LoVo (cell line): ENCODE measurements at regions not wholly inside any gene's neighbourhood (a gene's known extent, or its start where the extent isn't known, plus 50 kb on each side); places are given as distances from the start of the nearest gene placed in this dataset.

Experiments used
- DNase-seq: peaks from one replicate; pipeline ENCODE4 v3.0.0-alpha.2; 2016; ENCODE audit warnings: low spot score

DNA sequence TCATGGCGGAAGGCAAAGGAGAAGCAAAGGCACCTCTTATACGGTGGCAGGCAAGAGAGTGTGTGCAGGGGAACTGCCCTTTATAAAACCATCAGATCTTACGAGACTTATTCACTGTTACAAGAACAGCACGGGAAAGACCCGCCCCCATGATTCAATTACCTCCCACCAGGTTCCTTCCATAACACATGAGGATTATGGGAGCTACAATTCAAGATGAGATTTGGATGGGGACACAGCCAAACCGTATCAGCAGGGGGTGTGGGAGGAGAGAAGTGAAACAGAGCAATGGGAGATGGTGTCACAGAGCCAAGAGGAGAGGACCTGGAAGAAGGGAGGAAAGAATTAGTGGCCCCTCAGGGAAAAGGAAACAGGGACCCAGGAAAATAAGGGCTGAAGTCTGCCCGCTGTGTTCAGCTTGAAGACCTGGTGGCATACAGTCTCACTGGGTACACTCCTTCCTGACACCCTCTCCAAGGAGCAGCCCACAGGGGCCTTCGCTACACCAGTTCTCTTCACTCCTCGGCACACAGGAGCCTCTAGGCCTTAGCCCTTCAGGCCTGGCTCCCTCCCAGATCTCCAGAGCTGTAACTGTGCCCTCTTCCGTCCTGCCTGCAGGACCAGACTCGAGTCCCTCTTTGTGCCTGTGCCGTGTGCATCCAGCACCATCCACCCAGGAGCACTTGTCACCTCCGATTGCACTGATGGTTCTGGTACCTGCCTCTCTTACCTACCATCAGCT is 262.1 kb downstream of the EIPR1 start:
- no peak for DNase-seq

DNA sequence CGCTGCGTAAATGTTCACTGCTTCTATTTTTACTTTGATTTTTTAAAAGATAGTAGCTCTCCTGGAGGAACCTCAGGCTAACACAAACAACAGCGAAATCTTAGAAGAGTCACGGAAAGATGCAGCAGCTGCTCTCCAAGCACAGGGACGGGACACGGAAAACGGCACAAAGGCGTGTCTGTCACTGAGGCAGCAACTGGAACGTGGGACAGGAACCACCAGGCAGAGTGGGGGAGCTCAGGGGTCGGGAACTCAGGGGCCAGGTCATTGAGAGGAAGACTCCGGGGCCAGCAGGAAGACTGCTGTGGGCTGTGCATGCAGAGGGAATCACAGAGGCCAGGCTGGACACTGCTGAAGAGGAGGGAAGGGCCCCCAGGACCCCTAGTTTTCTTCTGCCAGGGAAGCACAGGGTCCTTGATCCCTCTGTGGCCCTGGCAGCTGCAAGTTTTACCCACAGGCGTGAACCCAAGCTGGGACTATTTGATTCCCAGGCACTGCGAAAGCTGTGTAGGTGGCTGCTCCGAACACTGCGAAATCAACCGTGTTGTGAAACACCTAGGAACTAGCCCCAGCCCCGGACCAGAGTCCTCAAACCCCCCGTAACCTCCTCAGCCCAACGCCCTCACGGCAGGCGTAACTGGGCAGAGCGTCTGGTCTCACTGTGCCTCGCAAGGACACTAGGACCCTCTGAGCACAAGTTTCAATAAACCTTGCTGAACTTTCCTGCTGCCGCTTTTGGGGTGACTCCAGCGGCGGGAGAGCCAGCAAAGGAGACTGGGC is 263.0 kb downstream of the EIPR1 start:
- DNase-seq, result no peak

DNA sequence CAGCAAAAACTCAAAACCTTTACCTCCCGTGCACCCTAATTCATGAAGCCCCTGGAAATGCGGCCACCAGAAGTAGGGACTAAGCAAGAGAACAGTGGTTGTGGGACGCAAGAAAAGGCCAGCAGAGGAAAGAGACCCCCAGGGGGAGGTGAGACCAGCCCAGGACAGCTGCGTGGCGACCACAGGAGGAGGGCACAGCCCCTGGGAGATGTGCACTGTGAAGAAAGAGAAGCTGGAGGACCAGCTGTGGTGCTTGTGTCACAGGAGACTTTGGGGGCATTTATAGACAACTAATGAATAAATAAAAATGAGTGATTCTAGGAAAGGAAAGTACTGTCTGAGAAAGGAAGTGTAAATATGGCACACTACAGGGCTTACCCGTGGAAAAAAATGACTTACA is 263.8 kb downstream of the EIPR1 start:
- DNase-seq, result no peak

DNA sequence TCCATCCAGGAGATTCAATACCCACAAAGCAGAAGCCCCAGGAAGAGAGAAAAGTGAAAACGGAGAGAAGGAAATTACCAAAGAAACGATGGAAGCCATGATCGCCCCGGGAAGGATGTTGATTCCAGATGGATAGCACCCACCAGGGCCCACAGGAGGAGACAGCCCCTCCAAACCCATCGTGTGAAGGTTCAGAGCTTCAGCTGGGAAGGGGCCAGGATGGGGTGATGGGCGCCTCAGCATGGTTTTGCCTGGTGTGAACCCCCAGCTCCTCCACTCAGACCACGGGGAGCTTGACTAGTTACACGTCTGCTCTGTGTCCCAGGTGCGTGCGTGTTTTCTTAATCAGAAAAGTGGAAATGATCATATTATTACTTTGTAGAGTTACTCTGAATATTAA is 264.5 kb downstream of the EIPR1 start:
- DNase-seq, result no peak

DNA sequence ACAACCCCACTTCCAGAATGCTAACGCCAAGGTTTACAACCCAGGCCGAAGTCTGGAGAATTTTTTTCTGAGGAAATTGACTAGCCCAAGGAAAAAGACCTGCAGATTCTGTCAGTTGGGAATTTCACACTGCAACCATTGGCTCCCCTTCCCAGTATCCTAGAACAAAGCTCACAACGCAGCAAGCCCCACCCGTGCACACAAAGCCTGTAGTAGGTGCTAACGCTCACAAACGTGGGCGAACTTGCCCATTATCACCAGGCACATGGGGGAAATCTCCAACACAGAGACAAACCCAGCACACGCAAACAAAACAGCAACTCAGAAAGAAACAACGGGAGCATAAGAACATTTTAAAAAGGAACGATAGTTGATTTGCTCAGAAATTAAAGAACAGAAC is 265.1 kb downstream of the EIPR1 start:
- no peak for DNase-seq

DNA sequence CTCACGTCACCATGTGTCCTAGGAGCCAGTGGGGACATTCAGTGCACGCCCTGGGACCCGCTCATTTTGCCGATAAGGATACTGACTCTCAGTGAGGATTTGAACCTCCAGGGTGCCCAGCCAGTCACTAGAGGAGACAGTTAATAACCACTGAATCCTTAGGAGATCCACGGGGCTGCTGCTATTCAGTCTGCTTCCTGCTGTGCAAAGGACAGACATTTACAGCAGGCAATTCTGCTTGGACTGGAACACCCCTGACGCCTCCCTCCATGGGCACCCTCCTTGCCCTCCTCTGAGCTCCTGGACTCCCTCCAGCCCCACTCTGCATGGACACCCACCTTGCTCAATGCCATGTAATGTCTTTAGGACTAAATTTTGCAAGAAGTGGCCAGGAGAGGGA is 265.5 kb downstream of the EIPR1 start:
- no peak for DNase-seq

DNA sequence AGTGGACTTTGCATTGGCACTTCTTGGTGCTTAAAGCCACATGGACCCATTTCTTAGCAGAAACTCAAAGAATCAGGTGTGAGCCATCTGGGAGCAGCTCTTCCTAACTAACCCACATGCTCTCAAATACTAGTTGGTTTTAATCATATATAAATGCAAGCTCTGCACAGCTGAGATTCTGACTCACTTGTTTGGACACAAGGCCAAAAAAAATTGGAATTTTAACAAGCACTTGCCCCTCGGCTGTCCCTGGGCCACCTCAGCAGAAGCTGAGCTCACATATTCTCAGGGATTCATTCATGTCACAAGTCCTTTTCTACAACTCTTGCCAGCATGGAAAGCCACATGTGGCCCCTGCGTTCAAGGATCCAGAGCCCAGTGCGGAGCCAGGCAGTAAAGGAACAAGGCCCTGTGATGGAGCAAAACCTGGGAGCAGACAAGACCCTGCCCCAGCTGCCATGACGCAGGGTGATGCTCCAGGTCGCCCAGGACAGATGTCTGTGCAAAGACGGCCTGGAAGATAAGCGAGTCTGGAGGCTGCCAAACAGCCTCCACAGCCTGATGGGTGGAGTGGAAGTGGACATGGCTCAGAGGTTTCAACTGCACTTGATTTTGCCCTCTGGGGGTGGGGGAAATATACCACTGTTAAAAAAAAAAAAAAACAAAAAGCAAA is 266.5 kb downstream of the EIPR1 start:
- no peak for DNase-seq

DNA sequence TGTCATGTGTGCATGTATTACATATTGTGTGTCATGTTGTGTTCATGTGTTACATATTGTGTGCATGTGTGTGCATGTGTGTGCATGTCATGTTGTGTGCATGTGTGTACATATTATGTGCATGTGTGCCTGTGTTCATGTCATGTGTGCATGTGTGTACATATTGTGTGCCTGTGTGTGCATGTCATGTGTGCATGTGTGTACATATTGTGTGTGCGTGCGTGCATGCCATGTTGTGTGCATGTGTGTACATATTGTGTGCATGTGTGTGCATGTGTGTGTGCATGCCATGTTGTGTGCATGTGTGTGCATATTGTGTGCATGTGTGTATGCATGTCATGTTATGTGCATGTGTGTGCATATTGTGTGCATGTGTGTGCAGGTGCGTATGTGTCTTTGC is 267.1 kb downstream of the EIPR1 start:
- no peak for DNase-seq

DNA sequence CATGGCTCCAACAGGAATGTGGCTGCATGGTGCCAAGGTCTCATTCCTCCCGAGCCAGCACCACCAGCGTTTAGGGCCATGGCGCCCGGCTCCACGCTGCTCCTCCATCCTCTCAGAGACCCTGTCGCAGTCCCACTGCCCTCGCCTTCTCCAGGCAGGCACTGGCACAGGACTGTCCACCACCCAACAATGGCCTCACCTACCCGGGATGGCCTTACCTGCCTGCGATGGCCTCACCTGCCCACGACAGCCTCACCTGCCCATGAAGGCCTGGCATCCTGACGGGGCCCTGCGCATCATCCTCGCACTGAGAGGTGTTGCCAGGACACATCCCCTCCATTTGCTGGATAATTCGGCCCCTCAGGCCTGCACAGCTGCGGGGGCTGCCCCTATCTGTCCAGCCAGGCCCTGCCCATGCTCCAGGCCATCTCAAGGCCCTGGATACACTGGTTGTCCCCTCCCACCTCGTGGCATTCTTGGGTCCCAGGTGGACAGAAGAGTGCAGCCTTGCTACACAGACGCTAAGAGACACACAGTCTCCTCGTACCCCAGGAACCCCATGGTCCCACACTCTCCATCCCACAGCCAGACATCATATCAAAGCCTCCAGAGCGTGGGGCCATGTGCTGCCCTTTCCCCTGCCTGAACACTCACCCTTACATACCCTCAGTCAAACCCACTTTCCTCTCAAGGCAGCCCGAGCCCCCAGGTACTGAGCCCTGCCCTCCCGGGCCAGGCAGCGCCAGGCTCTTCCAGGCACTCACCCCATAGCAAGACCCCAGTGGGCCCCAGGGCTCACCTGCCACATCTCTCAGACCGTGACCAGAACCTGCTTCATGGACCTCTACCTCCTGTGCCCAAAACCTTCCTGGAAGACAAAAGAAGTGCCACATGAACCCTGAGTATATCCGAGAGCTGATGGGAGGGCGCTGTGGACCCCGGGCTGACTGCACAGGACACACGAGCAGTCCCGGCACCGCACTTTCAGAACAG is 268.6 kb downstream of the EIPR1 start:
- DNase-seq, result no peak

DNA sequence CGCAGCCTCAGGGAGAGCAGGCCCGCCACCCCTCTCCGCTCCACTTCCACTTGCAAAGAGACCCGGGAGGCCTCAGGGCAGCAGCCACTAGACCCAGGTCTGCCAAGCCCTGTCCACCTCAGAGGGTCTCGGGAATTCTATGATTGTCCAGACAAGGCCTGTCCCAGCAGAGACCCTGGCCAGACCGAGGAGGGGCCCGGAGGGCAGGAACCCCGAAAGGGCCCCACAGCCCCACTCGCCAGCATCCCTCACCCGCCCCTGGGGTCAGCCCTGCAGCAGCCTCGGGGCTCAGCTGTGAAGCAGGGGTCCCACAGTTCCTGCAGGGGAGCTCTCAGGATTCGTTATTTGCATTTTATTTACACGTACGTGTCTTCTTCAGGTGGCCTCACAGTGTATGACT is 269.5 kb downstream of the EIPR1 start:
- no peak for DNase-seq

DNA sequence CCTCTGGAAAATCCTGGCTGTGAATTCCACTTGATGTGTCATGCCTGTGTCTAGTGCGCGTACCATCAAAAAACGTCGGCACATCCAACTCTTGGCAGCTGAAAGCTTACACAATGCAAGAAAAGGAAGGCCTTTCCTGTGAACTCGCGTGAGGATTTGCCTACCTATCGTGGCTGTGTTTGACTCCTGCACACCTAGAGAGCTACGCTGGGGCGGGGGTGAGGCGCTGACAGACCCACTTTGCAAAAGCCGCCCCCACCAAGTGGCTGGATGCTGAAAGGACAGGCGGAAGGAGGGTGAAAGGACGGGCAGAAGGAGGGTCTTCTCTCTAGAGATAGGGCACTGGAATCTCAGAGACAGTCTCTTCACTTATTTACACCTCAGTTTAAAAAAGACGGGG is 270.1 kb downstream of the EIPR1 start:
- DNase-seq, result no peak

DNA sequence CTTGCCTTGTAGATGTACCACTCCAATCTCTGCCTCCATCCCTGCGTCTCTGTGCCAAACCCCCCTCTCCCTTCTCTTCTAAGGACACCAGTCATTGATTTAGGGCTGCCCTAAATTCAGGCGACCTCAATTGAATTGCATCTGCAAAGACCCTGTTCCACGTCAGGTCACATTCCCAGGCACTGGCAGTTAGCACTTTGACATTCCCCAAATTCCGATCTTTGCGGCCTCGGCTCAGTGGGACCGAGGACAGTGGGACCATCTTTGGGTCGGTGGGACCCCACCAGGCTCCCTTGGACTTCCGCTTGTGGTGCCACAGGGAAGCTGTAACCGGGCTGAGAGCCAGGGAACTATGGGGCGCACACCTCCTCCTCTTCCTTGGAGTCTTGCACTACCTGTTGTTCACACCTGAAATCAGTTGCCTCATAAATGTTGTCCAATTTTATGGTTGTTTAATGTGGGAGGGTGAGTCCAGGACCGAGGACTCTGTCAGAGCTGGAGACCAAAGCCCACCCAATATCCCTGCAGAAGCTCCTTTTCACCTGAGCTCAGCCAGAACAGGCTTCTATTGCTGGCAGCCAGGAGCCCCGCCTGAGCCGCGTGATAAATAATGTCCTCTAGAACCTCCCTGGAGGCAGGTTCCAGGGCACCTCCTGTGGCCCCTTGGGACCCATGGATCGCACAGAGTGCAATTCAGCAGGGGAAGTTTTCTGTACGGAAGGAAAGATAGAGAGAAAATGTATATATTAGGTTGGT is 271.6 kb downstream of the EIPR1 start:
- no peak for DNase-seq

DNA sequence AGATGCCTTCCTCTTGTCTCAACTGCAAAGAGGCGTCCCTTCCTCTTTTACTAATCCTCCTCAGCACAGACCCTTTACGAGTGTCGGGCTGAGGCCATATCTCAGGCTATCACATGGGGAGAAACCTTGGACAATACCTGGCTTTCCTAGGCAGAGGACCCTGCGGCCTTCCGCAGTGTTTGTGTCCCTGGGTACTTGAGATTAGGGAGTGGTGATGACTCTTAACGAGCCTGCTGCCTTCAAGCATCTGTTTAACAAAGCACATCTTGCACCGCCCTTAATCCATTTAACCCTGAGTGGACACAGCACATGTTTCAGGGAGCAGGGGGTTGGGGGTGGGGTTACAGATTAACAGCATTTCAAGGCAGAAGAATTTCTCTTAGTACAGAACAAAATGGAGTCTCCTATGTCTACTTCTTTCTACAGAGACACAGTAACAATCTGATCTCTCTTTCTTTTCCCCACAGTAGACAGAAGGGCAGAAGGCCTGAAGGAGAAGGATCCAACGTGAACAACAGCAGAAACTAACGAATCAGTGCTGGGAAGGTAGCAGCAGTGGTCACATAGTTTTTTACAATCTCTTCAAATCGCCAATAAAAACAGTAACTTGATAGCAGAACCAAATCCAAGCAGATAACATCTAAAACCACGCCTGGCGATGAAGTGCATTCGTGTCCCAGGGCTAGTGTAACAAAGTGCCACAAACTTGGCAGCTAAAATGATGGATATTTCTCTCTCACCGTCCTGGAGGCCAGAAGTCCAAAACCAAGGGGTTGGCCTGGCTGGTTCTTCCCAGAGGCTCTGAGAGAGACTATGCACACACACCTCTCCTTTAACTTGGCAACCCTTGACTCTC is 272.4 kb downstream of the EIPR1 start:
- peak; percentile 3 for DNase-seq

DNA sequence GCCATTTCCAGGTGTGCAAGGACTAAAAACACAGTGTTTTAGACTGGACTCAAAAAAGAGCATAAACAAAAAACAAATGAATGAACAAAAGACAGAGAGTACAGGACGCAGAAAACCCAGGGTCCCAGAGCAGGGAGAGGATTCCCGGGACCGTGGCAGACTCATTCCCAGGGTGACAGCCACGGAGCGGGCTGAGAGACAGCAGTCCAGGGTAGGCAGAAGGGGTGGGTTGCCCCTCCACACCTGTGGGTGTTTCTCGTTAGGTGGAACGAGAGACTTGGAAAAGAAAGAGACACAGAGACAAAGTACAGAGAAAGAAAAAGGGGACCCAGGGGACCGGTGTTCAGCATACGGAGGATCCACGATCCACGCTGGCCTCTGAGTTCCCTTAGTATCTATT is 273.4 kb downstream of the EIPR1 start:
- DNase-seq, result no peak

DNA sequence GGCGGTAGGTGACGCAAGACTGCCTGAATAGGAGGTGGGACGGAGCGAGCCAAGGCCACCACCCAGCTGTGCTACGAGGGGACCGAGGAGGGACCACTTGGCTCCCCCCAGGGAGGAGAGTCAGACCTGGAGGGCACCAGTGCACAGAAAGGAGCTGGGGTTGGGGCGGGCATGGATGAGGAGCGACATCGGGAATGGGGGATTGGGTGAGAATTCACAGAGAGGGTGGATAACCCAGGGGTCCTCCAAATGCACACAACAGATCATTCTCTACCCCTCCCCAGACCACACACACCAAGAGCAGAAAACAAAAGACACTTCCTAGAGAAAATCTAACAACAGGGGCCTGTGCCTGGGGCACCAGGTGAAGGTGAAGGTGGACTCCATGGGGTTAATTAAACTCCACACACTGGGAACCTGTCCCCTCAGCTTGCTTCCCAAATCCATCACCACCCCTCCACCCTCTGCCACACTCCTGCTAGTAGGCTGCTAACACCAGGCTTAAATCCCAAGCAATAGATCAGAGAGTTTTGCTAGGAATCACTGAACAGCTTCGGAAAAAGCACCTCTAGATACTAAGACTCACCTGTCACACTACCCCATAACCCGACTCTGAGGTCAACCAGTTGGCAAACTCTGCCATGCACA is 274.6 kb downstream of the EIPR1 start:
- no peak for DNase-seq

DNA sequence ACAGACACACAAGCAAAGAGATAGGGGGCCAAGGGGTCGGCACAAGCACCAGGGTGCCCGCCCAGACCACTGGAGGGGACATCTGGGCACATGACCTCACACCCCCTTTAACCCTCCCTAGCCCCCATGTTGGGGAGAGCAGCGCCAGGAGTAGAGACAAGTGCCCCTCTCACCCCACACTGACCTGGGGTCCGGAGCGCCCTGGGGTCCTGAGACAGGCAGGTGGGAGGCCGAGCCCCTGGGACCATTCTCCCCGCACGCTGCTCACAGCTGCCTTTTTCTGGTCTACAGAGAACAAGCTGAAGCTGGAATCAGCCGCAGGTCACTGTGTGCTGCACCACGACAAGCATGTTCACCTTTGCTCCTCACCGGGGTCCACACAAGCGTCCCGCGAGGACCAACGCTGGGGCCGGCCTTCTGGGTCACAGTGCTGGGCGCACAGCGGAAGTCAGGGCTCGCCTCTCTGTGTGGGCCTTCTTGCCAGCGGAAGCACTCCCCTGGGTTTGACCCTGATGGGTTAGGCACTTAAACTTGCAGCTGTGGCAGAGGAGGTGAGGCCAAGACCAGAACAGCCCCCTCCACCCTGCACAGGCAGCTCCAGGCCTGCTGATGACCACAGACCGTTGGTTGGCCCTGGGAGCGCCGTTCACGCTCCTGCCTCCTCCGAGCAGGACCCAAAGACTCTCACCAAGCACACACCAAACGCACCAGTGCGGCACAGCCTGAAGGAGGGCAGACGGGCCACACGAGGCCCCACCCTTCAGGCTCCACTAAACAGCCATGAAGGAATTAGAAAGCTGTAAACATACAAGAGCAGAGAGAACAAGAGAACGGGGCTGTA is 275.3 kb downstream of the EIPR1 start:
- no peak for DNase-seq

DNA sequence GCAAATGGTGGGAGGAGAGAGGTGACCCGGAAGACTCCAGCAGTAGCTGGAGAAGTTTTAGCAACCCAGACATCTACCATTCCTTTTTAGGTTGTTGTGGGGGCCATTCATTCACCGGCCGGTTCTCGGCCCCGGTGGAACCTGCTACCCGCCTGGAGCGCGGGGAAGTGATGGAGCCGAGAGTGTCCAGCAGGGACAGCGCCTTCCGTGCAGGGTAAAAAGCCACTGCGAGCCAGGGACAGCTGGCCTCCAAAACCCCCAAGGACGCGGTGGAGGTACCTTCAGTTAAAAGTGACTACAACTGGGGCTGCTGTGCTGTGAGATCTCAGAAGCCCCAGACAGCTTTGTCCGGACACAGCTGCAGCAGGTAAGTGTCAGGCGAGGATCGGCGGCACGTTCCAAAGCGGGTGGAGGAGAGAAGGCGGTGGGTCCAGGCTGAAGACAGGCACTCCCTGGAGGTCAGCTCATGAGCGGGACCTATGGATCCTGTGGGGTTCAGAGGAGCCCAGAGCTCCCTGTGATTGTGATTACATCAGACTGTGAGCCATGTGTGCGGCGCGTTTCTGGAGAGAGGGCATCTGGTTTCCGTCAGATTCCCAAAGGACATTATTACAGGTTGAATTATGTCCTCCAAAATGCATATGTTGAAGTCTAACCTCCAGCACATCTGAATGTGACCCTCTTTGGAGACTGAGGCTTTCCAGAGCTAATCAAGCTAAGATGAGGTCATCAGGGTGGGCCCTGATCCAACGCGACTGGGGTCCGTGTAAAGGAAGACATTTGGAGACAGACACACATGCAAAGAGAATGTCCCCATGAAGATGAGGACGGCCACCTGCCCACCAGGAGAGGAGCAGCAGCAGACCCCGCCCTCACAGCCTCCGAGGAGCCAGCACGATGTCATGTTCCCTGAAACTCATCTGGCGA is 276.3 kb downstream of the EIPR1 start:
- DNase-seq, result no peak

DNA sequence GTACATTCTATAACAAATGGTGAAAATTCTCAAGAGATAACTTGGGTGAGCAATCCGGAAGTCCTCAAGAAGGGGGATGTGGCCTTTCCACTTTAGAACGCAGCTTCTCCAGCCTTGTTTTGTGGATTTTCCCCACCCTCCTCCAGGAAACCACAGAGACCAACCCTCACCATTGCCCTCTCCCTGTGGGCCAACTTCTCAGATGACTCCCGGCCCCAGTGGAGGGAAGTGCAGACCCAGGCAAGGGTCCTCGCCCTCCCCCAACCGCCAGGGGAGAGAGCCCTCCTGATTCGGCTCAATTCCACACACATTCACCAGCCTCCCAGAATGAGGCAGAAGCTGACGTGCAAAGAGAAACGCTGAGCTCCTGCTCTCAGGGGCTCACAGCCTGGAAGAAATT is 277.2 kb downstream of the EIPR1 start:
- DNase-seq, result no peak
